ENCODE measurements at regions not wholly inside any gene's neighbourhood (a gene's known extent, or its start where the extent isn't known, plus 50 kb on each side); places are given as distances from the start of the nearest gene placed in this dataset.

DNA sequence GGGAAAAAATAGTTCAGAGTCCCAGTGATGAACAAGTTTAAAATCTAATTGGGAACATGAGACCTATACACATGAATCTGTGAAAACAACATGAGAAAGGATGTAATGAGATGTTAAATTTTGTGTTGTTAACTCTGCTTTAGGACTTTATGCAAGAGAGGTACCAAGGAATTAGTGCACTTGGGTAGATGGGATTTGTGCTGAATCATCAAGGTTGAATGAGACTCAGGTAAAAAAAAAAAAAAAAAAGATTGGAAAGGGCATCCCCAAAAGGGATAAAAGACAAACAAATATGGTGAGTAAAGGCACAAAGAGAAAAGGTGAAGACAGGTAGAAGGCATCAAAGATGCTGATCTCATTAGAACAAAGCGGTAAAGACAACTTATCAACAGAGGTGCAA, 644.4 kb downstream of the CBLN4 start:
- TF ChIP-seq, protein P1, sequence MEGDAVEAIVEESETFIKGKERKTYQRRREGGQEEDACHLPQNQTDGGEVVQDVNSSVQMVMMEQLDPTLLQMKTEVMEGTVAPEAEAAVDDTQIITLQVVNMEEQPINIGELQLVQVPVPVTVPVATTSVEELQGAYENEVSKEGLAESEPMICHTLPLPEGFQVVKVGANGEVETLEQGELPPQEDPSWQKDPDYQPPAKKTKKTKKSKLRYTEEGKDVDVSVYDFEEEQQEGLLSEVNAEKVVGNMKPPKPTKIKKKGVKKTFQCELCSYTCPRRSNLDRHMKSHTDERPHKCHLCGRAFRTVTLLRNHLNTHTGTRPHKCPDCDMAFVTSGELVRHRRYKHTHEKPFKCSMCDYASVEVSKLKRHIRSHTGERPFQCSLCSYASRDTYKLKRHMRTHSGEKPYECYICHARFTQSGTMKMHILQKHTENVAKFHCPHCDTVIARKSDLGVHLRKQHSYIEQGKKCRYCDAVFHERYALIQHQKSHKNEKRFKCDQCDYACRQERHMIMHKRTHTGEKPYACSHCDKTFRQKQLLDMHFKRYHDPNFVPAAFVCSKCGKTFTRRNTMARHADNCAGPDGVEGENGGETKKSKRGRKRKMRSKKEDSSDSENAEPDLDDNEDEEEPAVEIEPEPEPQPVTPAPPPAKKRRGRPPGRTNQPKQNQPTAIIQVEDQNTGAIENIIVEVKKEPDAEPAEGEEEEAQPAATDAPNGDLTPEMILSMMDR (IDR thresholded peaks at IDR 0.05) = no peak
- no peak for TF ChIP-seq POLR2A (IDR thresholded peaks at IDR 0.05)
